ENCODE measurements at regions not wholly inside any gene's neighbourhood (a gene's known extent, or its start where the extent isn't known, plus 50 kb on each side); places are given as distances from the start of the nearest gene placed in this dataset.

- TF ChIP-seq HMGXB4 (CRISPR knock-in tag; IDR thresholded peaks at IDR 0.05) (no peak), ESRRA (CRISPR knock-in tag; IDR thresholded peaks at IDR 0.05; ENCODE audit: borderline replicate concordance) (no peak)
- TF ChIP-seq, protein P1, sequence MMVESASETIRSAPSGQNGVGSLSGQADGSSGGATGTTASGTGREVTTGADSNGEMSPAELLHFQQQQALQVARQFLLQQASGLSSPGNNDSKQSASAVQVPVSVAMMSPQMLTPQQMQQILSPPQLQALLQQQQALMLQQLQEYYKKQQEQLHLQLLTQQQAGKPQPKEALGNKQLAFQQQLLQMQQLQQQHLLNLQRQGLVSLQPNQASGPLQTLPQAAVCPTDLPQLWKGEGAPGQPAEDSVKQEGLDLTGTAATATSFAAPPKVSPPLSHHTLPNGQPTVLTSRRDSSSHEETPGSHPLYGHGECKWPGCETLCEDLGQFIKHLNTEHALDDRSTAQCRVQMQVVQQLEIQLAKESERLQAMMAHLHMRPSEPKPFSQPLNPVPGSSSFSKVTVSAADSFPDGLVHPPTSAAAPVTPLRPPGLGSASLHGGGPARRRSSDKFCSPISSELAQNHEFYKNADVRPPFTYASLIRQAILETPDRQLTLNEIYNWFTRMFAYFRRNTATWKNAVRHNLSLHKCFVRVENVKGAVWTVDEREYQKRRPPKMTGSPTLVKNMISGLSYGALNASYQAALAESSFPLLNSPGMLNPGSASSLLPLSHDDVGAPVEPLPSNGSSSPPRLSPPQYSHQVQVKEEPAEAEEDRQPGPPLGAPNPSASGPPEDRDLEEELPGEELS (CRISPR knock-in tag; IDR thresholded peaks at IDR 0.05): no peak
Measured at GRCh38 chr7:54259185-54259584, 283.0 kb upstream of the VSTM2A start.

All from WTC11 (cell line).